Liver (tissue), 3 donors: ENCODE measurements at regions not wholly inside any gene's neighbourhood (a gene's known extent, or its start where the extent isn't known, plus 50 kb on each side); places are given as distances from the start of the nearest gene placed in this dataset.

Experiments used
- ATF3 ChIP-seq: IDR thresholded peaks from 2 replicates; pipeline ENCODE4 v1.6.1; 2016; ENCODE audit warnings: antibody characterized with exemption
- FOXA1 ChIP-seq: IDR thresholded peaks from 2 replicates; pipeline ENCODE4 v1.6.1; 2016; ENCODE audit warnings: antibody characterized with exemption
- GABPA ChIP-seq, 2 donors: IDR thresholded peaks in 1 of 2; conservative IDR thresholded peaks in 1 of 2; 2 replicates each; pipeline ENCODE4 v1.6.1; 2016; ENCODE audit warnings: antibody characterized with exemption in 2 of 2, mild to moderate bottlenecking in 1 of 2, moderate library complexity in 1 of 2
- JUND ChIP-seq, 2 donors: IDR thresholded peaks; 2 replicates each; pipeline ENCODE4 v1.6.1; 2016; ENCODE audit warnings: antibody characterized with exemption in 2 of 2
- RAD21 ChIP-seq, 2 donors: IDR thresholded peaks; 2 replicates each; pipeline ENCODE4 v1.6.1; 2016; ENCODE audit warnings: antibody characterized with exemption in 2 of 2, mild to moderate bottlenecking in 2 of 2
- RXRA ChIP-seq, 2 donors: IDR thresholded peaks; 2 replicates each; pipeline ENCODE4 v1.6.1; 2017 to 2018; ENCODE audit warnings: antibody characterized with exemption in 2 of 2, mild to moderate bottlenecking in 1 of 2
- TAF1 ChIP-seq: conservative IDR thresholded peaks from 2 replicates; pipeline ENCODE4 v1.6.1; 2016; ENCODE audit warnings: antibody characterized with exemption, mild to moderate bottlenecking
- YY1 ChIP-seq: IDR thresholded peaks from 2 replicates; pipeline ENCODE4 v1.6.1; 2016; ENCODE audit warnings: antibody characterized with exemption, mild to moderate bottlenecking
- TF ChIP-seq, protein P1 (sequence below): fragments of 150-350 bp; IDR thresholded peaks from 2 replicates; pipeline ENCODE4 v1.5.1; 2017; ENCODE audit warnings: improper control_type of control experiment, low read depth, low read length; ENCODE audit not compliant: missing input control
- TF ChIP-seq, protein P2 (sequence below): IDR thresholded peaks from 2 replicates; pipeline ENCODE4 v1.6.1; 2016; ENCODE audit warnings: antibody characterized with exemption
- TF ChIP-seq, protein P3 (sequence below): IDR thresholded peaks from 2 replicates; pipeline ENCODE4 v1.6.1; 2016; ENCODE audit warnings: antibody characterized with exemption, mild to moderate bottlenecking
- donor health status: healthy.
- donor health status: healthy.

- TF ChIP-seq ATF3, result no peak
- TF ChIP-seq RAD21 (IDR thresholded peaks at IDR 0.05), result no peak
- TF ChIP-seq, protein P1, sequence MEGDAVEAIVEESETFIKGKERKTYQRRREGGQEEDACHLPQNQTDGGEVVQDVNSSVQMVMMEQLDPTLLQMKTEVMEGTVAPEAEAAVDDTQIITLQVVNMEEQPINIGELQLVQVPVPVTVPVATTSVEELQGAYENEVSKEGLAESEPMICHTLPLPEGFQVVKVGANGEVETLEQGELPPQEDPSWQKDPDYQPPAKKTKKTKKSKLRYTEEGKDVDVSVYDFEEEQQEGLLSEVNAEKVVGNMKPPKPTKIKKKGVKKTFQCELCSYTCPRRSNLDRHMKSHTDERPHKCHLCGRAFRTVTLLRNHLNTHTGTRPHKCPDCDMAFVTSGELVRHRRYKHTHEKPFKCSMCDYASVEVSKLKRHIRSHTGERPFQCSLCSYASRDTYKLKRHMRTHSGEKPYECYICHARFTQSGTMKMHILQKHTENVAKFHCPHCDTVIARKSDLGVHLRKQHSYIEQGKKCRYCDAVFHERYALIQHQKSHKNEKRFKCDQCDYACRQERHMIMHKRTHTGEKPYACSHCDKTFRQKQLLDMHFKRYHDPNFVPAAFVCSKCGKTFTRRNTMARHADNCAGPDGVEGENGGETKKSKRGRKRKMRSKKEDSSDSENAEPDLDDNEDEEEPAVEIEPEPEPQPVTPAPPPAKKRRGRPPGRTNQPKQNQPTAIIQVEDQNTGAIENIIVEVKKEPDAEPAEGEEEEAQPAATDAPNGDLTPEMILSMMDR, result no peak
- no peak for TF ChIP-seq FOXA1
- TF ChIP-seq, protein P2, sequence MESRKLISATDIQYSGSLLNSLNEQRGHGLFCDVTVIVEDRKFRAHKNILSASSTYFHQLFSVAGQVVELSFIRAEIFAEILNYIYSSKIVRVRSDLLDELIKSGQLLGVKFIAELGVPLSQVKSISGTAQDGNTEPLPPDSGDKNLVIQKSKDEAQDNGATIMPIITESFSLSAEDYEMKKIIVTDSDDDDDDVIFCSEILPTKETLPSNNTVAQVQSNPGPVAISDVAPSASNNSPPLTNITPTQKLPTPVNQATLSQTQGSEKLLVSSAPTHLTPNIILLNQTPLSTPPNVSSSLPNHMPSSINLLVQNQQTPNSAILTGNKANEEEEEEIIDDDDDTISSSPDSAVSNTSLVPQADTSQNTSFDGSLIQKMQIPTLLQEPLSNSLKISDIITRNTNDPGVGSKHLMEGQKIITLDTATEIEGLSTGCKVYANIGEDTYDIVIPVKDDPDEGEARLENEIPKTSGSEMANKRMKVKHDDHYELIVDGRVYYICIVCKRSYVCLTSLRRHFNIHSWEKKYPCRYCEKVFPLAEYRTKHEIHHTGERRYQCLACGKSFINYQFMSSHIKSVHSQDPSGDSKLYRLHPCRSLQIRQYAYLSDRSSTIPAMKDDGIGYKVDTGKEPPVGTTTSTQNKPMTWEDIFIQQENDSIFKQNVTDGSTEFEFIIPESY, result no peak
- no peak for TF ChIP-seq YY1
- no peak for TF ChIP-seq JUND (IDR thresholded peaks at IDR 0.05)
- no peak for TF ChIP-seq RXRA (IDR thresholded peaks at IDR 0.05)
- TF ChIP-seq TAF1, result no peak
- no peak for TF ChIP-seq GABPA (IDR thresholded peaks at IDR 0.05 in 1 of 2, conservative IDR thresholded peaks at IDR 0.05 in 1 of 2)
- TF ChIP-seq, protein P3, sequence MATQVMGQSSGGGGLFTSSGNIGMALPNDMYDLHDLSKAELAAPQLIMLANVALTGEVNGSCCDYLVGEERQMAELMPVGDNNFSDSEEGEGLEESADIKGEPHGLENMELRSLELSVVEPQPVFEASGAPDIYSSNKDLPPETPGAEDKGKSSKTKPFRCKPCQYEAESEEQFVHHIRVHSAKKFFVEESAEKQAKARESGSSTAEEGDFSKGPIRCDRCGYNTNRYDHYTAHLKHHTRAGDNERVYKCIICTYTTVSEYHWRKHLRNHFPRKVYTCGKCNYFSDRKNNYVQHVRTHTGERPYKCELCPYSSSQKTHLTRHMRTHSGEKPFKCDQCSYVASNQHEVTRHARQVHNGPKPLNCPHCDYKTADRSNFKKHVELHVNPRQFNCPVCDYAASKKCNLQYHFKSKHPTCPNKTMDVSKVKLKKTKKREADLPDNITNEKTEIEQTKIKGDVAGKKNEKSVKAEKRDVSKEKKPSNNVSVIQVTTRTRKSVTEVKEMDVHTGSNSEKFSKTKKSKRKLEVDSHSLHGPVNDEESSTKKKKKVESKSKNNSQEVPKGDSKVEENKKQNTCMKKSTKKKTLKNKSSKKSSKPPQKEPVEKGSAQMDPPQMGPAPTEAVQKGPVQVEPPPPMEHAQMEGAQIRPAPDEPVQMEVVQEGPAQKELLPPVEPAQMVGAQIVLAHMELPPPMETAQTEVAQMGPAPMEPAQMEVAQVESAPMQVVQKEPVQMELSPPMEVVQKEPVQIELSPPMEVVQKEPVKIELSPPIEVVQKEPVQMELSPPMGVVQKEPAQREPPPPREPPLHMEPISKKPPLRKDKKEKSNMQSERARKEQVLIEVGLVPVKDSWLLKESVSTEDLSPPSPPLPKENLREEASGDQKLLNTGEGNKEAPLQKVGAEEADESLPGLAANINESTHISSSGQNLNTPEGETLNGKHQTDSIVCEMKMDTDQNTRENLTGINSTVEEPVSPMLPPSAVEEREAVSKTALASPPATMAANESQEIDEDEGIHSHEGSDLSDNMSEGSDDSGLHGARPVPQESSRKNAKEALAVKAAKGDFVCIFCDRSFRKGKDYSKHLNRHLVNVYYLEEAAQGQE, result no peak
Observed at GRCh38 chr2:157169889-157170288, 87.6 kb upstream of the GALNT5 start.
